GM21737 (cell line): ENCODE measurements at regions not wholly inside any gene's neighbourhood (a gene's known extent, or its start where the extent isn't known, plus 50 kb on each side); places are given as distances from the start of the nearest gene placed in this dataset.
"Not testable (repeated sequence)": the region's sequence is repeated elsewhere in the genome, so short reads cannot be mapped to it uniquely, and the experiment has no call there.

ENCODE experiments used
- ATAC-seq: cut with Tn5 transposase; IDR thresholded peaks from one replicate; pipeline ENCODE4 v1.9.1; 2021; ENCODE audit warnings: mild to moderate bottlenecking, moderate library complexity; ENCODE audit not compliant: unreplicated experiment

GRCh38 chr7:35908331-35909216 lies 107.7 kb downstream of the SEPTIN7 start:
- no peak for ATAC-seq

GRCh38 chr7:35909870-35910357 lies 109.1 kb downstream of the SEPTIN7 start:
- no peak for ATAC-seq

GRCh38 chr7:35910621-35911020 lies 109.8 kb downstream of the SEPTIN7 start:
- not testable (repeated sequence) for ATAC-seq

GRCh38 chr7:35913350-35913749 lies 112.5 kb downstream of the SEPTIN7 start:
- not testable (repeated sequence) for ATAC-seq

DNA sequence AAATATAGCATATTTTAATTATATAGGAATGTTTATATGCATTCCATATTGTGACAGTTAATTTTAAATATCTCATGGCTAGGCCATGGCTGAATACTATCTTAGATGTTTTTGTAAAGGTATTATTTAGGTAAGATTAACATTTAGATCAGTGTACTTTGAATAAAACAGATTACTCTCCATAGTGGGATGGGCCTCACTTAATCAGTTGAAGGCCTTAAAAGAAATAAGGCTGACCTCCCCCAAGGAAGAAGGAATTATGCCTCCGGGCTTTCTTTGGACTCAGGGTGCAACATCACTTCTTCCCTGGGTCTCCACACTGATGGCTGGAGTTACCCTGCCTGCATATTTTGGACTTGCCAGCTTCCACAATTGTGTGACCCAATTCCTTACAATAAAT lies 113.4 kb downstream of the SEPTIN7 start:
- ATAC-seq: not testable (repeated sequence)

DNA sequence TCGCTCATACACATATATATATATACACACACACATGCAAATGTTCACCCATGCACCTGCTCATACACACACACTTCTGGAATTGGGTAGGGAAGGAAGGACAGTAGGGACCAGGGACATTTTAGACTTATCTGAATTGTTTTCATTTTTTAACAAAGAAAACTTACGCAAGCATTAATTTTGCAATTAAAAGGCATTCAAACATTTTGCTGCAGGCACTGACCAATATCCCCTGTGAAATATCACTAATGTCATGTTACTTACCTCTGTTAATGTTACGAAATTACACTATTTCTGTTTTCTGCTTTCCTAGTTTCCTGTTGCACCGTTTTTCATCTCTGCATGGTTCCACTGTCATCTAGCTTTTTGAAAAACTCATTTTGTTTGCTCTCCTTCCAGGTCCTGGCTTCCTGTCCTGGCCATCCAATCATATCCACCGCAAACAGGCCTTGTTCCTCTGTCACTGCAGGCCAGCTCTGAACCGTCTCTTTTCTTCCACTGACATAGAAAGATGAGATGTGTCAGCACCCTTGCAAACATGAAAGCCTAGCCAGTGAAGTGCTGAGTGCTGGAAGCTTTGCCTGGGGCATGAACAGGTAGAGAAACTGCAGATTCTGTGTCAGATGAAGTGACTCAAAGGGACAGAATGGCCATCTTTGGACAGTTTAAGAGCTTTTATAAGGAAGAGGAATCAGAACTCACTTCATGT lies 114.5 kb downstream of the SEPTIN7 start:
- ATAC-seq: not testable (repeated sequence)

- not testable (repeated sequence) for ATAC-seq
Measured at GRCh38 chr7:35918217-35918616, 117.4 kb downstream of the SEPTIN7 start.

DNA sequence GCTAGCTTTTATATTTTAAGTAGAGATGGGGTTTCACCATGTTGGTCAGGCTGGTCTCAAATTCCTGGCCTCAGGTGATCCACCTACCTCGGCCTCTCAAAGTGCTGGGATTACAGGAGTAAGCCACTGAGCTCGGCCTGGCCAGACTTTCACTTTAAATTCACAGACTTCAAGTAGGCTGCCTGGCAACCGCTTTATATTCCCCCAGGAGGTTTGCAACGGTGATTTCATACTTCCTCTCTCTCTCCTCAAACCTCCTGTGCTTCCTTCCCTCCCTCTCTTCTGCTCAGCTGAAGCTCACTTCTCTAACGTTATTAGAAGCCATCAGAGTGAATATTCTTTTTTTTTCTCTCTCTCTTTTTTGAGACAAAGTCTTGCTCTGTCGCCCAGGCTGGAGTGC lies 118.8 kb downstream of the SEPTIN7 start:
- peak; percentile 67 for ATAC-seq

DNA sequence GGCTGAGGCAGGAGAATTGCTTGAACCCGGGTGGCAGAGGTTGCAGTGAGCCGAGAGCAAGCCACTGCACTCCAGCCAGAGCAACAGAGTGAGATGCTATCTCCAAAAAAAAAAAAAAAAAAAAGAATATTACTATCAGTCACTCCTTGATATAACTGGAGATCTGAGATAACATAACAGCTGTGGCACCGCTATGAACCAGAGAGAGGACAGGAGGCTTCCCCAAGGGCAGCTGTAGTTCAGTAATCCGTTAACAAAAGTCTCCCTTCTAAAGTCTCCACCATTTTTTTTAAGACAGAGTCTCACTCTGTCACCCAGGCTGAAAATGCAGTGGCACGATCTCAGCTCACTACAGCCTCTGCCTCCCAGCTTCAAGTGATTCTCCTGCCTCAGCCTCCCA lies 120.5 kb downstream of the SEPTIN7 start:
- ATAC-seq: not testable (repeated sequence)

GRCh38 chr7:35924668-35925067 lies 123.8 kb downstream of the SEPTIN7 start:
- not testable (repeated sequence) for ATAC-seq

- not testable (repeated sequence) for ATAC-seq
Measured at GRCh38 chr7:35926966-35927365, 126.1 kb downstream of the SEPTIN7 start.

DNA sequence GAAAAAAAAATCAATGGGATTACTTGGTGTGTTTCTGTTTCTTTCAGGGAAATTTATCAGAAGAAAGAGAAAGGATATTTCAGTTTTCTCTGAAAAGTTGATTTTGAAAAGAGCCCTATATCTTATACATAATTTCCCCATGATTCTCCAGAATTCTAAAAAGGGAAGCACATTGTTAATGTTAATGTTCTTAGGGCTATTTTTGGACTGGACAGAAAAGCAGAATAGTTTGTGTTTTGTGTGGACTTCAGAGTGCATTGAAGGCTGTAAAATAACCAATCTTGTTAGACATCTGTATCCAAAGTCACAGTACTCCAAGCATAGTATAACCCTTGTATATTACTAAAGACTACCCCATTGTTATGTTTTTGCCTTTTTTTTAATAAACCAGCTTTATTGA lies 130.3 kb downstream of the SEPTIN7 start:
- not testable (repeated sequence) for ATAC-seq

DNA sequence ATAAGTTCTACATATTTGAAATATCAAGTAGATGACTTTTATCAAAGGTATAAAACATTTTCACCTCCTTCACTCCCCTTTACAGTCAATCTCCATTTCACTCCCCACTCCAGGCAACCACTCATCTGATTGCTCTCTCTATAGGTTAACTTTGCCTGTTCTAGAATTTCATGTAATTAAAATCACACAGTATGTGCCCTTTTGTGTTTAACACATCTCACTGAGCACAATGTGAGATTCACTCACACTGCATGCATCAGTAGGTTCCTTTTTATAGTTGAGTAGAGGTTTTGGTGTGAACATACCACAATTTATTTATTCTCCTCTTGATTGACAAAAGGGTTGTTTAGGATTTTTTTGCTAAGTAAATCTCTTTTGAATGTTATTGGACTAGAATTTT lies 130.7 kb downstream of the SEPTIN7 start:
- ATAC-seq: not testable (repeated sequence)

GRCh38 chr7:35940695-35941094 lies 139.8 kb downstream of the SEPTIN7 start:
- ATAC-seq: not testable (repeated sequence)

DNA sequence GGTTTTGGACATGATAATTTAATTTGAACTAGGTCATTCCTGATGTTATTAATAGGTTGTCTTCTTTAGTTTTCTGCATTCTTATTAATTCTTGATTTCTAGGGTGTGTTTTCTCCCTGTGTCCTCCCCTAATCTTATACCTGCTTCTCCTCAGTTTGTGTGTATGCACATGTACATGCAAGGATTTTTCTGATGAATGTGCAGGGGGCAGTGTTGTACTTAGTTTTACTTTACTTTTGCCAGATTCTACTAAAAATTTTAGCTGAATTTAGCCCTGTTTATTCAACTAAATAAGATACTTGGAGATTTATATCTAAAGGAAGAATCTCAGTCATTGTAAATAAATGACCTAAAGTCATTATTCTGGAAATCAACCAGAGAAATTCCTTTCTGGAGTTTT lies 144.8 kb downstream of the SEPTIN7 start:
- not testable (repeated sequence) for ATAC-seq

DNA sequence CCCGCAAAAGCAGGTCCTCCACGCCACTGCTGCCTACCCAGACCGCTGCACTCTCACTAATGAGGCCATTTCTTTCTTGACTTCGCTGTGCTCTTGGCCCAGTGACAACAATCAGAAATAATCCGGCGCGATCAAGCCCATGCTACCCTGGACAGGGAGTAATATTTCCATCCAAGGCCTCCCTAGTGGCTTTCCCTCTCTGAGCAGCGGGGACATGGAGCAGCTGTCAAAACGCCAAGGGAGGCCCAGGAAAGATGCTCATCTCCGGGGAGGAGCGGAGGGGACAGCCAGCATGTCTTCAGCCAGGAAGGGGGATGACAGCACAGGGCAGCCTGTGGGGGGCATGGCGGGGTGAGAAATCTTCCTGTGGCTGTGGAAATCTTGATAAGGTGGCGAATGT lies 154.9 kb downstream of the SEPTIN7 start:
- ATAC-seq: not testable (repeated sequence)

DNA sequence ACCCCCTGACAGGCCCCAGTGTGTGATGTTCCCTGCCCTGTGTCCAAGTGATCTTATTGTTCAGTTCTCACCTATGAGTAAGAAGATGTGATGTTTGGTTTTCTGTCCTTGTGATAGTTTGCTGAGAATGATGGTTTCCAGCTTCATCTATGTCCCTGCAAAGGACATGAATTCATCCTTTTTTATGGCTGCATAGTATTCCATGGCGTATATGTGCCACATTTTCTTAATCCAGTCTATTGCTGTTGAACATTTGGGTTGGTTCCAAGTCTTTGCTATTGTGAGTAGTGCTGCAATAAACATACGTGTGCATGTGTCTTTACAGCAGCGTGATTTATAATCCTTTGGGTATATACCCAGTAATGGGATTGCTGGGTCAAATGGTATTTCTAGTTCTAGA lies 156.1 kb downstream of the SEPTIN7 start:
- ATAC-seq: not testable (repeated sequence)

DNA sequence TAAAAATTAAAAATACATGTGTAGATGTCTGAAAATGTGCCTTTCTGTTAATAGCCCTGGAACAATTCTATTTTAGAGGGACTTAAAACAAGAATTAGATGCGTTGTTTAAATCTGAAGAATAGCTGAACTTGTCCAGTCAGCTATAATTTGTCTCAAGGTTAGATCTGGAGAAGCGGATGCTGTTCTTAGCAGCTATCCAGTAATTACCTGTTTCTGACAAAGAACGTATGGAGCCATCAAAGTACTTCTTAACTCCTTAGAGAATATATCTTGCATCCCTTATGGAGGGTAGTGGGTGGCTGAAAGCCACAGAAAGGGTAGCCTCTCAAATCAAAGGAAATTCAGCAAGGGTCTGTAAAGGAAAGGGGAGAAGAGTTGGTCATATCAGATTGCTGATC lies 160.4 kb downstream of the SEPTIN7 start:
- ATAC-seq: not testable (repeated sequence)

- not testable (repeated sequence) for ATAC-seq
Measured at GRCh38 chr7:35962607-35963006, 161.8 kb downstream of the SEPTIN7 start.

DNA sequence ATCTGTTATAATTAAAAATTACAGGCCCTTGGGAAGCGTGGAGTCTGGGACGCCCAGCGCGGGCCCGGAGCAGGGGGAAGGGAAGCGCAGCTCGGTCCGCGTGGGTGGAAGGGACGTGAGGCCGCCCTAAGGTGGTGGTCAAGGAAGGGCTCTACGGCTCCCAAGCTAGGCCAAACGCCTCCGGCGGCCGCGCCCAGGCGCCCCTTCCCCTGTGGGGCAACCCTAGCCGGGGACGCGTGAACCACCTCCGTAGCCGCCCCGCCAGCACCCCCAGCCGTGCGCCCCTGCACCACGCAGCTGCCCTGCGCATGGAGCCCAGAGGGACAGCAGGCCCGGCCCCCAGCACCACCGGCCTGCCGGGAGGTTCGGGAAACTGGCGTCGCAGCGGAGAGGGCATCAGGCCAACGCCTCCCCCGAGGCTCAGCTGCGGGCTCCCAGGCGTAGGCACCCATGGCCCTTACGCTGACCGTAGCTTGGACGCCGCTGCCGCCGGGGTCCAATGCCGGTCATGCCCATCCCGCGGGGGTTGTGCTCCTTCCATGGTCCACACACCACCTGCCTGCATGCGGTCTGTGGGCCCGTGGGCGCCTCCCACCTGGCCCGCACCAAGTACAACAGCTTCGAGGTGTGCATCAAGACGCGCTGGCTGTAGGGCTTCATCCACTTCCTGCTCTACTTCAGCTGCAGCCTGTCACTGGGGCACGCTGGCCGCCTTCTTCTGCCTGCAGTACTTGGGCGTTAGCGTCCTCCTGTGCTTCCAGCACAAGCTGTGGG lies 166.7 kb downstream of the SEPTIN7 start:
- no peak for ATAC-seq
